K562 (cell line): ENCODE measurements at regions not wholly inside any gene's neighbourhood (a gene's known extent, or its start where the extent isn't known, plus 50 kb on each side); places are given as distances from the start of the nearest gene placed in this dataset.

Experiments
- ATAC-seq: fragments of 200-7000 bp; cut with Tn5 transposase; 3 replicates; pipeline ENCODE4 v1.9.1; 2020; ENCODE audit warnings: moderate library complexity
- BruUV-seq: library from RNA; stranded (reverse); fragments of 400-500 nt; replicated peaks from 2 replicates; lab custom pipeline; 2021; lab: Mats Ljungman, UMichigan
- CTCF ChIA-PET: fragments of 300-600 bp; formaldehyde crosslinking; extraction: SDS; loops from one replicate; lab custom pipeline; 2021; ENCODE audit warnings: low intra/inter-chr PET ratio; lab: Yijun Ruan, JAX
- POLR2A ChIA-PET: fragments of 300-600, 350-650 bp; sonication (Branson Sonifier 250); formaldehyde crosslinking; extraction: SDS; loops from one replicate; lab custom pipeline; 2021; ENCODE audit warnings: antibody characterized with exemption, inconsistent platforms; lab: Yijun Ruan, JAX
- DNase-seq, 4 experiments: peaks; one replicate each; pipeline versions ENCODE4 v3.0.0 to v3.0.0-alpha.2; 2011 to 2018; ENCODE audit warnings: low spot score in 3 of 4, mixed read lengths in 3 of 4; ENCODE audit errors: extremely low read depth in 1 of 4
- FAIRE-seq: peaks from 2 replicates; lab custom pipeline; 2011; peaks lifted over from hg19 to GRCh38; lab: Jason Lieb, UNC
- H2AFZ ChIP-seq: 2 replicates; pipeline ENCODE4 v1.6.0; 2011; ENCODE audit warnings: low read depth, low read length, control low read depth, inconsistent platforms
- H3K27ac ChIP-seq: fragments of 200-600 bp; 3 replicates; pipeline ENCODE4 v1.8.0; 2011; ENCODE audit warnings: low read depth, mild to moderate bottlenecking, control low read depth, inconsistent platforms, low read length, moderate library complexity, mixed read lengths; ENCODE audit errors: extremely low read depth
- H3K27me3 ChIP-seq, 2 experiments: fragments of 300-600 bp in 1 of 2; 2 replicates in 1 of 2; 3 replicates in 1 of 2; pipeline versions ENCODE4 v1.6.0 to v1.8.0; 2011; ENCODE audit warnings: inconsistent platforms in 2 of 2, low read length in 2 of 2, mild to moderate bottlenecking in 1 of 2, mixed read lengths in 1 of 2, moderate library complexity in 1 of 2; ENCODE audit not compliant: control insufficient read depth in 2 of 2, insufficient read depth in 2 of 2
- H3K36me3 ChIP-seq: fragments of 300-600 bp; 3 replicates; pipeline ENCODE4 v1.8.0; 2011; ENCODE audit warnings: mild to moderate bottlenecking, low read length, inconsistent platforms; ENCODE audit not compliant: control insufficient read depth, insufficient read depth
- H3K4me1 ChIP-seq, 2 experiments: fragments of 200-600 bp in 1 of 2; replicated peaks in 1 of 2; 2 replicates in 1 of 2; 3 replicates in 1 of 2; pipeline versions ENCODE4 v1.5.1 to v1.8.0; 2011; ENCODE audit warnings: inconsistent platforms in 2 of 2, low read length in 2 of 2, mild to moderate bottlenecking in 1 of 2, mixed read lengths in 1 of 2, moderate library complexity in 1 of 2; ENCODE audit not compliant: control insufficient read depth in 2 of 2, insufficient read depth in 2 of 2
- H3K4me2 ChIP-seq: 2 replicates; pipeline ENCODE4 v1.6.1; 2011; ENCODE audit warnings: low read length, control low read depth, inconsistent platforms, mixed read lengths; ENCODE audit not compliant: insufficient read depth
- H3K4me3 ChIP-seq: fragments of 200-600 bp; sonication (generic), shearing (Covaris generic); 2 replicates; pipeline ENCODE4 v1.5.1; 2016; ENCODE audit warnings: control low read depth, inconsistent platforms
- H3K79me2 ChIP-seq: fragments of 200-600 bp; 3 replicates; pipeline ENCODE4 v1.8.0; 2011; ENCODE audit warnings: low read length, inconsistent platforms; ENCODE audit not compliant: control insufficient read depth, insufficient read depth
- H3K9ac ChIP-seq, 2 experiments: 2 replicates each; pipeline versions ENCODE4 v1.6.0 to v1.6.1; 2011; ENCODE audit warnings: low read depth in 2 of 2, low read length in 2 of 2, control low read depth in 1 of 2, inconsistent platforms in 1 of 2, mild to moderate bottlenecking in 1 of 2, mixed read lengths in 1 of 2; ENCODE audit not compliant: insufficient read depth in 1 of 2
- H3K9me1 ChIP-seq: one replicate; pipeline ENCODE4 v1.6.0; 2011; ENCODE audit warnings: inconsistent platforms, mild to moderate bottlenecking, low read length, moderate library complexity; ENCODE audit not compliant: control insufficient read depth, insufficient read depth
- H3K9me3 ChIP-seq: replicated peaks from 2 replicates; pipeline ENCODE4 v1.5.1; 2011; ENCODE audit warnings: low read depth, low read length, inconsistent platforms; ENCODE audit not compliant: control insufficient read depth, insufficient read depth
- H4K20me1 ChIP-seq: replicated peaks from 2 replicates; pipeline ENCODE4 v1.6.1; 2011; ENCODE audit warnings: low read length, inconsistent platforms, mixed read lengths; ENCODE audit not compliant: control insufficient read depth, insufficient read depth
- CREB1 ChIP-seq, 2 experiments: sonication (generic) in 1 of 2; formaldehyde crosslinking in 1 of 2; IDR thresholded peaks; 2 replicates each; pipeline versions ENCODE4 v1.6.1 to v1.8.0; 2012 to 2022; ENCODE audit warnings: inconsistent platforms in 1 of 2, mild to moderate bottlenecking in 1 of 2, missing genetic modification reagents in 1 of 2, moderate library complexity in 1 of 2
- EHMT2 ChIP-seq: fragments of 450-650 bp; IDR thresholded peaks from 2 replicates; pipeline ENCODE4 v1.6.1; 2018; ENCODE audit warnings: antibody characterized with exemption
- FOXM1 ChIP-seq, 2 experiments: fragments of 450-650 bp in 1 of 2; sonication (generic) in 1 of 2; formaldehyde crosslinking in 1 of 2; IDR thresholded peaks; 2 replicates each; pipeline versions ENCODE4 v1.6.1 to v1.9.0; 2017 to 2022; ENCODE audit warnings: low read depth in 2 of 2, mild to moderate bottlenecking in 2 of 2, missing genetic modification reagents in 1 of 2, moderate library complexity in 1 of 2
- GTF2A2 ChIP-seq: IDR thresholded peaks from 2 replicates; pipeline ENCODE4 v1.6.1; 2016; ENCODE audit warnings: mild to moderate bottlenecking, missing genetic modification characterization, missing compliant biosample characterization
- MBD2 ChIP-seq: sonication (generic); IDR thresholded peaks from 2 replicates; pipeline ENCODE4 v1.6.1; 2016; ENCODE audit warnings: low read depth, borderline replicate concordance
- MNT ChIP-seq, 2 experiments: fragments of 450-650 bp; conservative IDR thresholded peaks; 2 replicates each; pipeline ENCODE4 v1.6.1; 2017; ENCODE audit warnings: mild to moderate bottlenecking in 2 of 2, moderate library complexity in 2 of 2
- NFATC3 ChIP-seq: fragments of 450-650 bp; IDR thresholded peaks from 2 replicates; pipeline ENCODE4 v1.6.1; 2017; ENCODE audit warnings: mild to moderate bottlenecking
- SIN3B ChIP-seq: fragments of 450-650 bp; IDR thresholded peaks from 2 replicates; pipeline ENCODE4 v1.6.1; 2017; ENCODE audit warnings: low read depth, mild to moderate bottlenecking, moderate library complexity
- SRSF7 ChIP-seq: fragments of 200-400 bp; formaldehyde crosslinking; optimal IDR thresholded peaks from 2 replicates; pipeline ENCODE3; 2017; ENCODE audit warnings: mild to moderate bottlenecking, low read depth, low read length
- TAF15 ChIP-seq: fragments of 200-400 bp; formaldehyde crosslinking; IDR thresholded peaks from 2 replicates; pipeline ENCODE4 v1.6.1; 2017; ENCODE audit warnings: mild to moderate bottlenecking, low read depth, low read length, moderate library complexity
- TGIF2 ChIP-seq: sonication (generic); formaldehyde crosslinking; IDR thresholded peaks from 2 replicates; pipeline ENCODE4 v1.8.1; 2022; ENCODE audit warnings: mild to moderate bottlenecking, missing genetic modification reagents, moderate library complexity
- ZNF197 ChIP-seq: fragments of 200-800 bp; sonication (Bioruptor generic); IDR thresholded peaks from 2 replicates; pipeline ENCODE4 v1.6.1; 2016; ENCODE audit warnings: low read depth, missing genetic modification characterization, missing compliant biosample characterization
- WGBS: fragments of 100-300 bp; shearing (Covaris generic); methylation state at CpG from one replicate; pipeline ENCODE4 v1.1.6; 2016; ENCODE audit warnings: low coverage, mixed read lengths; ENCODE audit not compliant: insufficient coverage; ENCODE audit errors: missing lambda C conversion rate; 5-methylcytosine and 5-hydroxymethylcytosine counted together
- in situ Hi-C: fragments of 300-500 bp; cut with MboI; formaldehyde crosslinking; loops from 4 replicates; pipeline ENCODE4 v1.15.0; 2018; ENCODE audit warnings: inconsistent platforms, mixed read lengths
- intact Hi-C: fragments of 100-400 bp; cut with micrococcal nuclease; formaldehyde crosslinking; loops from 2 replicates; pipeline ENCODE4 v1.14.2; 2022

GRCh38 chr18:72427721-72428120 is 116.4 kb downstream of the CBLN2 start:
- FAIRE-seq (no peak), DNase-seq (no peak), ATAC-seq (no peak)
- no peak overlapping the region for H3K27ac ChIP-seq
- 0% methylated on average over 2 of the region's 2 CpGs for WGBS
- intact Hi-C loops (no loop called here), in situ Hi-C loops (no loop called here)
- POLR2A ChIA-PET: no interaction called here
- H3K4me3 ChIP-seq: no peak overlapping the region
- BruUV-seq: no TSS peak
- no peaks in the 10 kb centered on the region for H3K9me3 ChIP-seq
- CTCF ChIA-PET: no interaction called here
- H3K4me2 ChIP-seq: no peak overlapping the region
- H2AFZ ChIP-seq: no peak overlapping the region
- no peaks in the 10 kb centered on the region for H4K20me1 ChIP-seq
- H3K4me1 ChIP-seq: no peaks in the 10 kb centered on the region
- no peak overlapping the region for H3K9ac ChIP-seq
- H3K36me3 ChIP-seq: no peaks in the 10 kb centered on the region
- no peaks in the 10 kb centered on the region for H3K79me2 ChIP-seq
- H3K9me1 ChIP-seq: no peaks in the 10 kb centered on the region
- H3K27me3 ChIP-seq: no peaks in the 10 kb centered on the region
- no peak for TF ChIP-seq GTF2A2
- TF ChIP-seq TGIF2 (CRISPR knock-in tag): no peak
- no peak for TF ChIP-seq MNT (conservative IDR thresholded peaks at IDR 0.05)
- no peak for TF ChIP-seq CREB1 (IDR thresholded peaks at IDR 0.05)
- TF ChIP-seq CREB1 (CRISPR knock-in tag; IDR thresholded peaks at IDR 0.05): no peak
- TF ChIP-seq EHMT2: no peak
- no peak for TF ChIP-seq ZNF197 (CRISPR knock-in tag)
- TF ChIP-seq MBD2: no peak
- TF ChIP-seq TAF15: no peak
- TF ChIP-seq NFATC3: no peak
- TF ChIP-seq SRSF7: no peak
- TF ChIP-seq FOXM1 (IDR thresholded peaks at IDR 0.05; ENCODE audit: low read depth): no peak
- TF ChIP-seq FOXM1 (CRISPR knock-in tag; IDR thresholded peaks at IDR 0.05; ENCODE audit: low read depth): no peak
- TF ChIP-seq SIN3B: no peak
